Retinal pigment epithelial cell (primary cell): ENCODE measurements at regions not wholly inside any gene's neighbourhood (a gene's known extent, or its start where the extent isn't known, plus 50 kb on each side); places are given as distances from the start of the nearest gene placed in this dataset.

ENCODE experiments used
- DNase-seq: peaks from one replicate; pipeline ENCODE4 v3.0.0-alpha.2; 2010; ENCODE audit warnings: low read depth
- H3K4me3 ChIP-seq: 2 replicates; pipeline ENCODE4 v1.5.1; 2011; ENCODE audit warnings: mild to moderate bottlenecking, low read length, control low read depth, moderate library complexity
- TF ChIP-seq, protein P1 (sequence below): conservative IDR thresholded peaks from 2 replicates; pipeline ENCODE4 v1.5.1; 2011; ENCODE audit warnings: low read depth, low read length, control low read depth, inconsistent platforms

DNA sequence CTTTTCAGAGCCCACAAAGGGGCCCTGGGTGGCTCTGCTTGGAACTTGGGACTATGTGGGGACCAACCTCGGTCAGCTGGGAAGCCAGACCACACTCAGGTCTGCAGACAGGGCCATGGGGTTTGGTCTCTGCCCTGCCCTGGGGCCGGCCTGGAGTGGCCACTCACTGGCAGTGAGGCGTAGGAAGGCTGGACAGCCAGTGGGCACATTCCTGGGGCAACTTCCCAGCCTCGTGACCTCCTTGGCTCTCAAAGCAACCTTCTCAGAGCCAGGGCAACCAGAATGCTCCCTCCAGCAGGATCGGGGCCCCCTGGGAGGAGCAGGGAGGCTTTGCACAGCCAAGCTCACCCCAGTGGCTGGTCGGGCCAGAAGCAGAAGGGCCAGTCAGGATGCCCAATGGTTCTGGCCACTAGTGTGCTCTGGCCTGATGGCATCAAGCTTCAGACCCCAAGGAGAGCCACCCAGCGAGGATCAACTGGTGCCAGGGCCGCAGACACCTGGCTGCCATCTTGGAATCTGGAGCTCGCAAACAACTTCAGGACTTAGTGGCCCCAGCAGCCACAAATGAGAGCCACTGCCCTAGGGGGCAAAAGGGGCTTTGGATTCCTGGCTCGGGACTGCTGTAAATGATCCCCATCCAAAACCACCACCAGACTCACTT lies 87.1 kb downstream of the MYEOV start:
- TF ChIP-seq, protein P1, sequence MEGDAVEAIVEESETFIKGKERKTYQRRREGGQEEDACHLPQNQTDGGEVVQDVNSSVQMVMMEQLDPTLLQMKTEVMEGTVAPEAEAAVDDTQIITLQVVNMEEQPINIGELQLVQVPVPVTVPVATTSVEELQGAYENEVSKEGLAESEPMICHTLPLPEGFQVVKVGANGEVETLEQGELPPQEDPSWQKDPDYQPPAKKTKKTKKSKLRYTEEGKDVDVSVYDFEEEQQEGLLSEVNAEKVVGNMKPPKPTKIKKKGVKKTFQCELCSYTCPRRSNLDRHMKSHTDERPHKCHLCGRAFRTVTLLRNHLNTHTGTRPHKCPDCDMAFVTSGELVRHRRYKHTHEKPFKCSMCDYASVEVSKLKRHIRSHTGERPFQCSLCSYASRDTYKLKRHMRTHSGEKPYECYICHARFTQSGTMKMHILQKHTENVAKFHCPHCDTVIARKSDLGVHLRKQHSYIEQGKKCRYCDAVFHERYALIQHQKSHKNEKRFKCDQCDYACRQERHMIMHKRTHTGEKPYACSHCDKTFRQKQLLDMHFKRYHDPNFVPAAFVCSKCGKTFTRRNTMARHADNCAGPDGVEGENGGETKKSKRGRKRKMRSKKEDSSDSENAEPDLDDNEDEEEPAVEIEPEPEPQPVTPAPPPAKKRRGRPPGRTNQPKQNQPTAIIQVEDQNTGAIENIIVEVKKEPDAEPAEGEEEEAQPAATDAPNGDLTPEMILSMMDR = no peak
- DNase-seq = no peak
- H3K4me3 ChIP-seq = no peak overlapping the region

GRCh38 chr11:69381681-69382130 lies 87.8 kb downstream of the MYEOV start:
- DNase-seq = no peak
- no peak overlapping the region for H3K4me3 ChIP-seq
- TF ChIP-seq, protein P1 = no peak

DNA sequence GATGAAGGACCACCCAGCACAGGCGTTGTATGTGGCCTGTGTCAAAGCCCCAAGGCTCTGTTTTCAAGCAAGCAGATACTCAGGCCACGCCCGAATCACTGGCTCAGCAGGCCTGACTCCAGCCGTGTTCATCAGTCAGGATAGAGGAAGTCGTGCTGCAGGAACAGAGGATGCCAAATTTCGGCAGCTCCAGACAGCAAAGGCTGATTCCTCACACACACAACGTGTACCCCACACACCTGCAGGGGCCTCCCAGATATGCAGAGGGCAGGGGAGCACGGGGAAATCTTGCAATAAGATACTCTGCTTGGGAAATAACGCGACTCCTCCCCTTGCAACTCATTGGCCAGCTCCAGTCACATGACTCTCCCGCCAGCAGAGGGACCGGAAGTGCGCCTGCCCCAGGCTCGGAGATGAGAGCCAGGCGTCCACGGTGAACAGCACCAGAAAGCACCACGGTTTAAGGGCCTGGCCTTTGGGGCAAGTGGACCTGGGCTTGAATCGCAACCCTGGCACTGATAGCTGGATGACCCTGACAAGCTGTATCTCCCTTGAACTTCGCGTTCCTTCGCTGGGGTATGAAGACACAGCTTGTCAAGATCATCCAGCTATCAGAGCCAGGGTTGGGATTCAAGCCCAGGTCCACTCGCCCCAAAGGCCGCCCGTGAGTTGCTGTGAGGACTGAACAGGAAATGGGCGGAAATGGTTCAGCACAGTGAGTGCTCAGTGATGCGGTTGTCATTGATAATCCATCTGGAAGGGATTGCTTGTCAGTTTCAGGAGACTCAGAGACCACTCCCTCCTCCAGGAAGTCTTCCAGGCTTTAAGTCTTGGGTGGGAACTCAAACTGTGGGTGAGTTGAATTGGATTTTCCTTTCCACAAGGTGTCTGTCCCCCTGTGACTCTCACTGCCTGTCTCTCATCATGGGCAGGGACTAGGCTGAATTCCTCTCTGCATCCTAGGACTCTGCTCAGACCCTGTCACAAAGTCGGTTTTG lies 88.5 kb downstream of the MYEOV start:
- DNase-seq = no peak
- no peak overlapping the region for H3K4me3 ChIP-seq
- TF ChIP-seq, protein P1 = no peak

DNA sequence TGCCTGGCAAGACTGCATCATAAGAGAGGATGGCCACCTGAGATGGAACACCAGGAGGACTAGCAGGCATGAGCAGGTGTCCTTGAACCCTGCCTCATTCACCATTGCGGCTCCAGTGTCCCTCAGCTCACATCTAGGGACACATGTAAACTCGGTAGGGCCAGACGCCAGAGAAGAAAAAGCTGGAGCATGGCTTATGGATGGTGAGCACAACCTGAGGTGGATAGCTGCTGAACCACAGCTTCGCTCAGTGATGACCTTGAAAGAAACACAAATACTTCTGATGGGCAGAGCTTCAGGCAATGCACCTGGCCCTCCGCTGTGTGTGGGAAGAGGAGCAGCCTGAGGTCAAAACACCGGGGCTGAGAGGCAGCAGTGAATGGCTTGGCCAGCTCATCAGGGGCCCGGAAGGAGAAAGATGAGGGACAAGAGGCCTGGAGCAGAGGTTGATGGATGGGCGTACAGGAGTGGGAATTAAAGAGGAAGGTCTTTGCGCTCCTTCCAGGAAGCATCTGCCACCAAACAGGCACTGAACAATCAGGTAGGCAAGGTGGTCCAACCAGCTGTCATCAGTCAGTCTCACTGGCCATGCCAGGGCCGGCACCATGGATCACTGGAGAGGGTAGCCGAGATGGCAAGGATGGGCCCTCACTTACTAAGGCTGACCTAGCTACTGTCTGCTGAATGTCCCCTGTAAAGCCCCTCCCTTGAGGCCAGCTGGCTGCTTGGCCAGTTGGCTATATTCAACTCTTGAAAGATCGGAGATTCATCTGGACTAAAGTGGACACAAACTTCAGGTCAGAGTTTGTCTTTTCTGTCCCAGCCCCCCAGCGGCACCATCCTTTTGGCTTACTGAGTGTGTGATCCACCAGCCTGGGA lies 89.7 kb downstream of the MYEOV start:
- DNase-seq = no peak
- H3K4me3 ChIP-seq = no peak overlapping the region
- TF ChIP-seq, protein P1 = no peak

DNA sequence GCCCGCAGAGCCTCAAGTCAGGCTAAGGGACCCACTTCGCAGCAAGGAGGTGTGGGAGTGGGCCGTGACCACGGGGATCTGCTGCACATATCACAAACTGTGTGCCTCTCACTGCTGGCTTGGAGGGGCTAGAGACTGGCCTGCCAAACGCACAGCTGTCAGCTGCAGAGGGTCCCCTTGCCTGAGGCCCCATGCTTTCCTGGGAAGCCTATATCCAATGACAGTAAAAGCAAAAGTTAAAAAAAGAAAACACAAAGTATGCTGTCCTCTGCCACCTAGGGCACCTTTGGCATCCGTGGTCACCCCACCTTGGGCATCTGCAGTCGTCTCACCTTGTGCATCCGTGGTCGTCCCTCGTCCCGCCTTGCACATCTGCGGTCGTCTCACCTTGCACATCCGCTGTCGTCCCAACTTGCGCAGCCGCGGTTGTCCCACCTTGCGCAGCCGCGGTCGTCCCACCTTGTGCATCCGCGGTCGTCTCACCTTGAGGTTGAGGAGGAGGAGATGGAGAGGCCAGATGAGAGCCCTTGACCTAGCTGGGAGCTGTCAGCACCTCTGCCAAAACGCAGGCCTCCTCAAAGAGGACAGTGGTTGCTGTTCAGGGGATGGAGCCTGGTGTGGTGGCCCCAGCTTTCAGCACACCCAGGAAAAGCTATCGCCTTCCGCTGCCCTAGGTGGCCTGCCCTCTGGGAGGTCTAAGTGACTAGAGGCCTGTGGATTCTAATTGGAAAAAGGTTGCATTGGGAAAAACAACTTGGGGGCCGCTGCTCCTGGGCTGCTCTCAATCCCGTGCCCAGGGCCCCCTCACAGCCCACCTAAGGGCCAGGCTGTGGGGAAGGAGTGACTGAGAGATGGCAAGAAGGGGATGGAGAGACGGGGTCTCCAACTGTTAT lies 90.5 kb downstream of the MYEOV start:
- DNase-seq = no peak
- TF ChIP-seq, protein P1 = no peak
- H3K4me3 ChIP-seq = no peak overlapping the region

DNA sequence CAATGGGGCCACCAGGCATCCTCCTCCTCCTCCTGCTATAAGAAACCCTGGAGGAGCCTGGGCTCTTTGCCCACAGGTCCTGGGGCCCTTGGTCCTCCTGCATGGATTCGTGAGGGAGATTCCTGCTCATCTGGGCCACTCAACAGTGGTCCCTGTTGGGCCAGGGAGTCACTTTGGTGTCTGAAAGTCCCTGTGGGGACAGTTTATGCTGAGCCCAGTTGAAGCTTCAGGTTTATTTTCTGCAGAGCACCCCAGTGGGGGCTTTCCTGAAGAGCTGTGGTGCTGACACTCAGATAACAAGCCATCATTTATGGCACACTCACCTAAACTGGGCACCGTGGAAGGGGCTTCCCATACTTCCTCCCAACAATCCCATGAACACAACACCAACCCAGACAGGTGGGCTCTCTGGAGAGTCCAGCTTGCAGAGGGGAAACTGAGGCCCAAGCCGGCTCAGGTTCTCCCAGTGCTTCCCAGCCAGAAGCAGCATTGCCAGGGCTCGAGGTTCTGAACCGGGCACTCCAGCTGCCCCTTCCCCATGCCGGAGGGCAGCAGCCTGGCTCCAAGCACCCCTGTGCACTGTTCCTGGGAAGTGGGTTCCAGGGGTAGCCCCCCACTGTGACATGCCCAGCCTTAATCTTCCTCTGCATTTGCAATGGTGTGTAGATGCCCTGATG lies 91.3 kb downstream of the MYEOV start:
- H3K4me3 ChIP-seq = no peak overlapping the region
- TF ChIP-seq, protein P1 = no peak
- DNase-seq = no peak
